ENCODE measurements at regions not wholly inside any gene's neighbourhood (a gene's known extent, or its start where the extent isn't known, plus 50 kb on each side); places are given as distances from the start of the nearest gene placed in this dataset.
"Not testable (repeated sequence)": the region's sequence is repeated elsewhere in the genome, so short reads cannot be mapped to it uniquely, and the experiment has no call there.

GRCh38 chr13:90445179-90445578 lies 902.3 kb upstream of the MIR17HG start:
- DNase-seq (ENCODE audit: extremely low read depth in 1 of 2, low read depth in 1 of 2) = no peak

- no peak for DNase-seq (ENCODE audit: extremely low read depth in 1 of 2, low read depth in 1 of 2)
Measured at GRCh38 chr13:90447034-90447733, 900.3 kb upstream of the MIR17HG start.

GRCh38 chr13:90447734-90448101 lies 899.8 kb upstream of the MIR17HG start:
- no peak for DNase-seq (ENCODE audit: extremely low read depth in 1 of 2, low read depth in 1 of 2)

GRCh38 chr13:90448466-90449037 lies 898.9 kb upstream of the MIR17HG start:
- no peak for DNase-seq (ENCODE audit: extremely low read depth in 1 of 2, low read depth in 1 of 2)

- no peak for DNase-seq (ENCODE audit: extremely low read depth in 1 of 2, low read depth in 1 of 2)
Measured at GRCh38 chr13:90453342-90453741, 894.1 kb upstream of the MIR17HG start.

- no peak for DNase-seq (ENCODE audit: extremely low read depth in 1 of 2, low read depth in 1 of 2)
Measured at GRCh38 chr13:90454002-90454636, 893.4 kb upstream of the MIR17HG start.

GRCh38 chr13:90455067-90455466 lies 892.4 kb upstream of the MIR17HG start:
- DNase-seq (ENCODE audit: extremely low read depth in 1 of 2, low read depth in 1 of 2) = no peak

GRCh38 chr13:90455823-90456222 lies 891.7 kb upstream of the MIR17HG start:
- no peak for DNase-seq (ENCODE audit: extremely low read depth in 1 of 2, low read depth in 1 of 2)

- no peak for DNase-seq (ENCODE audit: extremely low read depth in 1 of 2, low read depth in 1 of 2)
Measured at GRCh38 chr13:90461398-90461797, 886.1 kb upstream of the MIR17HG start.

- DNase-seq (ENCODE audit: extremely low read depth in 1 of 2, low read depth in 1 of 2) = no peak
Measured at GRCh38 chr13:90477216-90477615, 870.3 kb upstream of the MIR17HG start.

- DNase-seq (ENCODE audit: extremely low read depth in 1 of 2, low read depth in 1 of 2) = no peak
Measured at GRCh38 chr13:90483906-90484305, 863.6 kb upstream of the MIR17HG start.

GRCh38 chr13:90485436-90485835 lies 862.1 kb upstream of the MIR17HG start:
- DNase-seq (ENCODE audit: extremely low read depth in 1 of 2, low read depth in 1 of 2) = no peak

- no peak for DNase-seq (ENCODE audit: extremely low read depth in 1 of 2, low read depth in 1 of 2)
Measured at GRCh38 chr13:90492872-90493271, 854.6 kb upstream of the MIR17HG start.

GRCh38 chr13:90493667-90494066 lies 853.8 kb upstream of the MIR17HG start:
- DNase-seq (ENCODE audit: extremely low read depth in 1 of 2, low read depth in 1 of 2) = no peak

GRCh38 chr13:90494849-90495248 lies 852.6 kb upstream of the MIR17HG start:
- DNase-seq (ENCODE audit: extremely low read depth in 1 of 2, low read depth in 1 of 2) = not testable (repeated sequence)

- DNase-seq (ENCODE audit: extremely low read depth in 1 of 2, low read depth in 1 of 2) = no peak
Measured at GRCh38 chr13:90498096-90498495, 849.4 kb upstream of the MIR17HG start.

GRCh38 chr13:90498816-90499215 lies 848.7 kb upstream of the MIR17HG start:
- DNase-seq (ENCODE audit: extremely low read depth in 1 of 2, low read depth in 1 of 2) = no peak

GRCh38 chr13:90500569-90500968 lies 846.9 kb upstream of the MIR17HG start:
- DNase-seq (ENCODE audit: extremely low read depth in 1 of 2, low read depth in 1 of 2) = no peak

GRCh38 chr13:90502153-90502552 lies 845.3 kb upstream of the MIR17HG start:
- no peak for DNase-seq (ENCODE audit: extremely low read depth in 1 of 2, low read depth in 1 of 2)

- DNase-seq (ENCODE audit: extremely low read depth in 1 of 2, low read depth in 1 of 2) = no peak
Measured at GRCh38 chr13:90502762-90503161, 844.7 kb upstream of the MIR17HG start.

GRCh38 chr13:90510319-90510718 lies 837.2 kb upstream of the MIR17HG start:
- DNase-seq (ENCODE audit: extremely low read depth in 1 of 2, low read depth in 1 of 2) = no peak

GRCh38 chr13:90511903-90512302 lies 835.6 kb upstream of the MIR17HG start:
- no peak for DNase-seq (ENCODE audit: extremely low read depth in 1 of 2, low read depth in 1 of 2)
